Loucy (cell line): ENCODE measurements at regions not wholly inside any gene's neighbourhood (a gene's known extent, or its start where the extent isn't known, plus 50 kb on each side); places are given as distances from the start of the nearest gene placed in this dataset.

Experiments used
- H2AFZ ChIP-seq: fragments of 200-600 bp; sonication (generic); 2 replicates; pipeline ENCODE4 v1.6.0; 2016; ENCODE audit warnings: antibody characterized with exemption, mild to moderate bottlenecking, low read length, moderate library complexity
- H3F3A ChIP-seq: fragments of 200-600 bp; 2 replicates; pipeline ENCODE4 v1.6.0; 2016; ENCODE audit warnings: antibody characterized with exemption, low read depth, mild to moderate bottlenecking
- H3K27me3 ChIP-seq: fragments of 200-600 bp; sonication (generic); 2 replicates; pipeline ENCODE4 v1.6.1; 2014; ENCODE audit warnings: low read length, mild to moderate bottlenecking; ENCODE audit not compliant: insufficient read depth, poor library complexity, severe bottlenecking
- H3K36me3 ChIP-seq: fragments of 200-600 bp; sonication (generic); 2 replicates; pipeline ENCODE4 v1.6.1; 2016; ENCODE audit warnings: low read length; ENCODE audit not compliant: insufficient read depth
- H3K4me1 ChIP-seq: fragments of 200-600 bp; sonication (generic); 2 replicates; pipeline ENCODE4 v1.5.1; 2014; ENCODE audit warnings: low read length, mild to moderate bottlenecking; ENCODE audit not compliant: insufficient read depth, poor library complexity, severe bottlenecking
- H3K4me2 ChIP-seq: fragments of 200-600 bp; sonication (generic); 2 replicates; pipeline ENCODE4 v1.6.0; 2014; ENCODE audit warnings: antibody characterized with exemption, low read length, low read depth, mild to moderate bottlenecking; ENCODE audit not compliant: poor library complexity, severe bottlenecking
- H3K4me3 ChIP-seq: fragments of 200-600 bp; sonication (generic); 2 replicates; pipeline ENCODE4 v1.5.1; 2014; ENCODE audit warnings: low read length, mild to moderate bottlenecking, mixed read lengths; ENCODE audit not compliant: poor library complexity, severe bottlenecking
- H3K79me2 ChIP-seq: fragments of 200-600 bp; sonication (generic); 2 replicates; pipeline ENCODE4 v1.6.1; 2014; ENCODE audit warnings: low read length; ENCODE audit not compliant: insufficient read depth
- H3K9ac ChIP-seq: fragments of 200-600 bp; sonication (generic); 2 replicates; pipeline ENCODE4 v1.6.0; 2014; ENCODE audit warnings: mild to moderate bottlenecking, low read depth, low read length, moderate library complexity; ENCODE audit not compliant: poor library complexity, severe bottlenecking
- H3K9me2 ChIP-seq: fragments of 200-600 bp; sonication (generic); replicated peaks from 2 replicates; pipeline ENCODE4 v1.6.1; 2016; ENCODE audit warnings: low read depth, low read length, mixed read lengths
- H3K9me3 ChIP-seq: fragments of 200-600 bp; sonication (generic); 2 replicates; pipeline ENCODE4 v1.6.1; 2014; ENCODE audit warnings: mild to moderate bottlenecking, antibody characterized with exemption, low read length, low read depth; ENCODE audit not compliant: insufficient read depth
- H4K20me1 ChIP-seq: fragments of 200-600 bp; sonication (generic); 2 replicates; pipeline ENCODE4 v1.6.0; 2014; ENCODE audit warnings: antibody characterized with exemption, low read length, mild to moderate bottlenecking; ENCODE audit not compliant: insufficient read depth, poor library complexity, severe bottlenecking
- EZH2phosphoT487 ChIP-seq: fragments of 200-600 bp; IDR thresholded peaks from 2 replicates; pipeline ENCODE4 v1.6.1; 2018; ENCODE audit warnings: antibody characterized with exemption, mild to moderate bottlenecking, moderate library complexity, borderline replicate concordance
- TF ChIP-seq, protein P1 (sequence below): fragments of 200-600 bp; sonication (generic); conservative IDR thresholded peaks from 2 replicates; pipeline ENCODE4 v1.5.1; 2014; ENCODE audit warnings: mild to moderate bottlenecking, antibody characterized with exemption, low read length

DNA sequence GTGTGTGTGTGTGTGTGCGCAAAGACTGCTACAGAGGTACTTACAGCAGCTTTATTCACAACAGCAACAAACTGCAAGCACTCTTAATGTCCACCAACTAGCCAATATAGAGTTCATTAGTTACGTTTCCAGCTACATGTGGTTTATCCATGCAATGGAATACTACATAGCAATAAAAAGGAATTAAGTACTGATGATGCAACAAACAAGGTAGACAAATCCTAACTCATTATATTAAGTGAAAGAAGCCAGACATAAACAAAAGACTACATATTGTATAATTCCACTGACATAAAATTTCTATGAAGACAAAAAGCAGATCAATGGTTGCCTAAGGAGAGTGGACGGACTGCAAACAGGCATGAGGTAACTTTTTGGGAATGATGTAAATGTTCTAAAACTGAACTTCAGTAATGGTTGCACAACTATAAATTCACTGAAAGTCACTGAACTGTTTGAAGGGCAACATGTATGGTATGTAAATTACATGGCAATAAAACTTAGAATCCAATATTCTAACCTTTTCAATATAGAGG lies 433.7 kb downstream of the SHQ1 start:
- Histone ChIP-seq H3K9me2 (no peaks in the 10 kb centered on the region), H3K9me3 (no peaks in the 10 kb centered on the region), H3K4me3 (no peak overlapping the region), H4K20me1 (peaks cover 99% of the 10 kb centered on the region), H3K27me3 (no peaks in the 10 kb centered on the region), H3F3A (no peaks in the 10 kb centered on the region), H3K4me2 (no peak overlapping the region), H3K79me2 (peaks cover 100% of the 10 kb centered on the region), H3K36me3 (no peaks in the 10 kb centered on the region), H2AFZ (no peak overlapping the region), H3K9ac (no peak overlapping the region), H3K4me1 (peaks cover 33% of the 10 kb centered on the region)
- TF ChIP-seq, protein P1, sequence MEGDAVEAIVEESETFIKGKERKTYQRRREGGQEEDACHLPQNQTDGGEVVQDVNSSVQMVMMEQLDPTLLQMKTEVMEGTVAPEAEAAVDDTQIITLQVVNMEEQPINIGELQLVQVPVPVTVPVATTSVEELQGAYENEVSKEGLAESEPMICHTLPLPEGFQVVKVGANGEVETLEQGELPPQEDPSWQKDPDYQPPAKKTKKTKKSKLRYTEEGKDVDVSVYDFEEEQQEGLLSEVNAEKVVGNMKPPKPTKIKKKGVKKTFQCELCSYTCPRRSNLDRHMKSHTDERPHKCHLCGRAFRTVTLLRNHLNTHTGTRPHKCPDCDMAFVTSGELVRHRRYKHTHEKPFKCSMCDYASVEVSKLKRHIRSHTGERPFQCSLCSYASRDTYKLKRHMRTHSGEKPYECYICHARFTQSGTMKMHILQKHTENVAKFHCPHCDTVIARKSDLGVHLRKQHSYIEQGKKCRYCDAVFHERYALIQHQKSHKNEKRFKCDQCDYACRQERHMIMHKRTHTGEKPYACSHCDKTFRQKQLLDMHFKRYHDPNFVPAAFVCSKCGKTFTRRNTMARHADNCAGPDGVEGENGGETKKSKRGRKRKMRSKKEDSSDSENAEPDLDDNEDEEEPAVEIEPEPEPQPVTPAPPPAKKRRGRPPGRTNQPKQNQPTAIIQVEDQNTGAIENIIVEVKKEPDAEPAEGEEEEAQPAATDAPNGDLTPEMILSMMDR, result no peak
- TF ChIP-seq EZH2phosphoT487, result no peak

DNA sequence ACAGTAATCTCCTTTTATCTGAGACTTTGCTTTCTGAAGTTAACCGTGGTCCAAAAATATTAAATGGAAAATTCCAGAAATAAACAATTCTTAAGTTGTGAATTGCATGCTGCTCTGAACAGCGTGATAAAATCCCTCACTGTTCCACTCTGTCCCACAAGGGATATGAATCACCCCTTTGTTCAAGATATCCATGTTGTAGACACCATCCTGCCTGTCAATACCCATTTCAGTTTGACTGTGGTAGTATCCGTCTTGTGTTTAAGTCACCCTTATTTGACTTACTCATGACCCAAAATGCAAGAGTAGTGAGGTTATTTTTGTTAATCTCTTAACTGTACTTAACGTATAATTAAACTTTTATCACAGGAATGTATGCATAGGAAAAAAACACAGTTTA lies 435.0 kb downstream of the SHQ1 start:
- H3K4me3 ChIP-seq, result no peak overlapping the region
- H3K79me2 ChIP-seq, result peaks cover 100% of the 10 kb centered on the region
- no peaks in the 10 kb centered on the region for H3K9me3 ChIP-seq
- H3K9ac ChIP-seq, result no peak overlapping the region
- TF ChIP-seq EZH2phosphoT487, result no peak
- TF ChIP-seq, protein P1, result no peak
- no peak overlapping the region for H2AFZ ChIP-seq
- peaks cover 99% of the 10 kb centered on the region for H4K20me1 ChIP-seq
- no peaks in the 10 kb centered on the region for H3K9me2 ChIP-seq
- no peaks in the 10 kb centered on the region for H3F3A ChIP-seq
- no peak overlapping the region for H3K4me2 ChIP-seq
- H3K36me3 ChIP-seq, result no peaks in the 10 kb centered on the region
- H3K27me3 ChIP-seq, result no peaks in the 10 kb centered on the region
- peaks cover 43% of the 10 kb centered on the region for H3K4me1 ChIP-seq

DNA sequence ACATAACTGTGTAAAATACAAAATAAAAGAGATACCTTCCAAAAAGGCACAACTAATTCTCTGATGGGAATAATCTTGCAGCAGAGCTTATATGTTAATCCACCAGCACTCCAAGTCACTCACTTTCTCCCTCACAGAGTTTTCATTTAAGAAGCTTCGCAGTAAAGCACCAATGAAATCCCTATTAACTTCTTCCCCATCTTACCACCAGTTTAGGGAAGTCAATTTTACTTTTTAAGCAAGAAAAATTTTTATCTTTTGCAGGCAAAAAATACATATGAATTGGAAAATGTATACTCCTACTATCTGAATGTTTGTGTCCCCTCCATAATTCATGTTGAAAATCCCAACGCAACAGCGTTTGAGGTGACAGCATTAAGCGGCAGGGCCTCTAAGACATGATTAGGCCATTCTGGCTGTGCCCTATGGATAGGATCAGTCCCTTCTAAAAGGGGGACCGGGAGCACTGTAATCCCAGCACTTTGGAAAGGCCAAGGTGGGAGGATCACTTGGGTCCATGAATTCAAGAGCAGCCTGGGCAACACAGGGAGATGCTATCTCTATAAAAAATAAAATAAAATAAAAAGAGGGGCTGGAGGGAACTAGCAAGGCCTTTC lies 435.8 kb downstream of the SHQ1 start:
- Histone ChIP-seq H3K4me1 (peaks cover 41% of the 10 kb centered on the region), H3K79me2 (peaks cover 100% of the 10 kb centered on the region), H2AFZ (no peak overlapping the region), H3K9me3 (no peaks in the 10 kb centered on the region), H3K9ac (no peak overlapping the region), H3K4me2 (no peak overlapping the region), H3K4me3 (no peak overlapping the region), H3K27me3 (no peaks in the 10 kb centered on the region), H3K9me2 (no peaks in the 10 kb centered on the region), H3F3A (no peaks in the 10 kb centered on the region), H4K20me1 (peaks cover 99% of the 10 kb centered on the region), H3K36me3 (no peaks in the 10 kb centered on the region)
- TF ChIP-seq, protein P1, result no peak
- TF ChIP-seq EZH2phosphoT487, result no peak
